ENCODE measurements at regions not wholly inside any gene's neighbourhood (a gene's known extent, or its start where the extent isn't known, plus 50 kb on each side); places are given as distances from the start of the nearest gene placed in this dataset.

DNA sequence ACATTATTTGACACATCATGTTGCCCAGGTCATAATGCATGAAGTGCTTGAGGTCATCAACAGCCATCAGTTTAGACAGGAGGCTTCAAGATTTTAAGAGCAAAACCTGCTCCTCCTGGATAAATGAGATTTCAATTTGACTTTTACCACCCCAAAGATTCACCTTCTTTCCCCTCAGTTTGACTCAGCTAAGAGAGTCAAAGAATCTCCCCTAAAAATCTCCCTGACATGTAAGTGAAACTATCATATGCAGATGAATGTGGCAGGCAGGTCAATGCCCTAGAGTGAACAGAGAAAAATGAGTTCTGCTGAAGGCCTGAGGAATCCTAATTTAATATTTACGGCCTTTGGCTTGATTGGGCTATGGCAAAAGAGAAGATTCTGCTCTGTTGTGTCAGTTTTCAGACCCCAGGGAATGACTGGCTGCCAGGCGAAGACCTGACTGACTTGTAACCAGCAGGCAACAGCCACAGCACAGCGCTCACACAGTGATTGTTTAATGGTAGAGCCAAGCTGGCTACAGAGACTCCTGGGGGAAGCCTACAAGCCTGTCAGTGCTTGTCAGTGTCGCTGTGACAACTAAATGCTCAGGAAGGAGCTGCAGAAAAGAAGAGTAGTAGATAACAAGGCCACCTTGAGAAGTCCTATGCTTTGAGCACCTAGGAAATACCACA lies 491.2 kb upstream of the LRRC4C start:
- no peak for DNase-seq (ENCODE audit: low spot score)
- Histone ChIP-seq H2AFZ (ENCODE audit: low read length) (no peak overlapping the region), H4K20me1 (ENCODE audit: insufficient read depth, low read length) (no peaks in the 10 kb centered on the region), H3K4me2 (ENCODE audit: low read length) (no peak overlapping the region), H3K9me2 (ENCODE audit: insufficient read depth, low read length) (no peaks in the 10 kb centered on the region), H3K27ac (ENCODE audit: low read depth, low read length, poor library complexity, severe bottlenecking) (no peak overlapping the region), H3K79me2 (ENCODE audit: insufficient read depth, low read depth, low read length) (no peaks in the 10 kb centered on the region), H3K4me3 (ENCODE audit: low read depth, low read length, poor library complexity, severe bottlenecking) (no peak overlapping the region), H3K36me3 (ENCODE audit: insufficient read depth, low read length) (no peaks in the 10 kb centered on the region), H3K4me1 (ENCODE audit: insufficient read depth, low read length, poor library complexity, severe bottlenecking) (no peaks in the 10 kb centered on the region), H3K9me3 (ENCODE audit: low read length) (no peaks in the 10 kb centered on the region)
- ChIA-PET POLR2A (no interaction called here), CTCF (ENCODE audit: unreplicated experiment) (no interaction called here)
- intact Hi-C loops (cut with micrococcal nuclease; ENCODE audit: unreplicated experiment), result no loop called here
- no peak for TF ChIP-seq CTCF (conservative IDR thresholded peaks at IDR 0.05; ENCODE audit: low read length)
- BruUV-seq (replicated peaks), result no TSS peak

GRCh38 chr11:41954034-41954433 lies 494.6 kb upstream of the LRRC4C start:
- H3K9me3 ChIP-seq (ENCODE audit: low read length), result no peaks in the 10 kb centered on the region
- BruUV-seq (replicated peaks), result no TSS peak

DNA sequence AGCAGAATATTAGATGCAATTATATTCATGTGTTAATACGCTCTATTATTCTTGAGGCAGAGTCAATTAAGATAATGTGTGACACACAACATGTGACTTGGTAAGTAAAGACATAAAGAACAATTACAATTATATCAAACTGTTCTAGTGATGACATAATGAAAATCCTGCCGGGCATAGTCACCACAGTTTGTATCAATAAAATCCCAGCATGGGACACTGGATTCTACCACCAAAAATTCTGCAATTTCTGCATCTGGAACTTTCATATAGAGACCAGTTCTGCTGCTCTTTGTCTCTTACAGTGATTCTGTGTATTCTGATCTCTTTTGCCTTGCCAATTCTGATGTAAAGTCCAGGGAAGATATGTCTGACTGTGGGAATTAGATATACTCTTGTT lies 495.6 kb upstream of the LRRC4C start:
- DNase-seq (ENCODE audit: low spot score), result no peak
- Histone ChIP-seq H3K9me3 (ENCODE audit: low read length) (no peaks in the 10 kb centered on the region), H4K20me1 (ENCODE audit: insufficient read depth, low read length) (no peaks in the 10 kb centered on the region), H3K4me2 (ENCODE audit: low read length) (no peak overlapping the region), H3K36me3 (ENCODE audit: insufficient read depth, low read length) (no peaks in the 10 kb centered on the region), H3K79me2 (ENCODE audit: insufficient read depth, low read depth, low read length) (no peaks in the 10 kb centered on the region), H3K9me2 (ENCODE audit: insufficient read depth, low read length) (no peaks in the 10 kb centered on the region), H3K4me1 (ENCODE audit: insufficient read depth, low read length, poor library complexity, severe bottlenecking) (no peaks in the 10 kb centered on the region), H3K4me3 (ENCODE audit: low read depth, low read length, poor library complexity, severe bottlenecking) (no peak overlapping the region), H2AFZ (ENCODE audit: low read length) (no peak overlapping the region), H3K27ac (ENCODE audit: low read depth, low read length, poor library complexity, severe bottlenecking) (no peak overlapping the region)
- ChIA-PET POLR2A (no interaction called here), CTCF (ENCODE audit: unreplicated experiment) (no interaction called here)
- no TSS peak for BruUV-seq (replicated peaks)
- intact Hi-C loops (cut with micrococcal nuclease; ENCODE audit: unreplicated experiment), result no loop called here
- TF ChIP-seq EZH2phosphoT487 (IDR thresholded peaks at IDR 0.05; ENCODE audit: borderline replicate concordance, low read depth, low read length), result no peak
- no peak for TF ChIP-seq CTCF (conservative IDR thresholded peaks at IDR 0.05; ENCODE audit: low read length)

More at GRCh38 chr11:41954034-41954433, 494.6 kb upstream of the LRRC4C start:
- intact Hi-C loops (cut with micrococcal nuclease; ENCODE audit: unreplicated experiment), result no loop called here
- ChIA-PET CTCF (ENCODE audit: unreplicated experiment) (no interaction called here), POLR2A (no interaction called here)
- Histone ChIP-seq H3K4me1 (ENCODE audit: insufficient read depth, low read length, poor library complexity, severe bottlenecking) (no peaks in the 10 kb centered on the region), H3K4me2 (ENCODE audit: low read length) (no peak overlapping the region), H4K20me1 (ENCODE audit: insufficient read depth, low read length) (no peaks in the 10 kb centered on the region), H3K4me3 (ENCODE audit: low read depth, low read length, poor library complexity, severe bottlenecking) (no peak overlapping the region), H3K79me2 (ENCODE audit: insufficient read depth, low read depth, low read length) (no peaks in the 10 kb centered on the region), H3K27ac (ENCODE audit: low read depth, low read length, poor library complexity, severe bottlenecking) (no peak overlapping the region), H3K36me3 (ENCODE audit: insufficient read depth, low read length) (no peaks in the 10 kb centered on the region), H2AFZ (ENCODE audit: low read length) (no peak overlapping the region), H3K9me2 (ENCODE audit: insufficient read depth, low read length) (no peaks in the 10 kb centered on the region)
- TF ChIP-seq EZH2phosphoT487 (IDR thresholded peaks at IDR 0.05; ENCODE audit: borderline replicate concordance, low read depth, low read length), result no peak
- TF ChIP-seq CTCF (conservative IDR thresholded peaks at IDR 0.05; ENCODE audit: low read length), result no peak
- DNase-seq (ENCODE audit: low spot score), result no peak

All from OCI-LY7 (cell line).